ENCODE measurements at regions not wholly inside any gene's neighbourhood (a gene's known extent, or its start where the extent isn't known, plus 50 kb on each side); places are given as distances from the start of the nearest gene placed in this dataset.

DNA sequence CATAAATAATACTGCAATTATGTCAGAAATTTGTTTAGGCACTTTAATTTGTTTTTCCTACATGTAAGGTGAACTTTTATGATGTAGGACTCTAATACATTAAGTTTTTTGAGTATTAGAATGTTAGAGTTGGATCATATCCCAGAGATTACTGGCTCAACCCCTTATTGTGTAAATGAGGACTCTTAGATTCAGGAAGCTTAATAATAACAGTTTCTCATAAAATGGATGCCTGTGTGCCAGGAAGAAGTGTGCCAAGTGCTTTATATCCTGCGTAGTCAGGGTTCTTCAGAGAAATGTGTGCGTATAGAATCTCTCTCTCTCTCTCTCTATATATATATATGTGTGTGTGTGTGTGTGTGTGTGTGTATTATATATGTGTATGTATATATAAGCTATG lies 388.5 kb downstream of the CAAP1 start:
- TF ChIP-seq ISL1 (CRISPR knock-in tag; IDR thresholded peaks at IDR 0.05), result no peak
- TF ChIP-seq ZNF565 (CRISPR knock-in tag; conservative IDR thresholded peaks at IDR 0.05; ENCODE audit: low read depth), result no peak
- TF ChIP-seq ESRRG (CRISPR knock-in tag; IDR thresholded peaks at IDR 0.05), result no peak
- TF ChIP-seq ARNTL (CRISPR knock-in tag; IDR thresholded peaks at IDR 0.05; ENCODE audit: borderline replicate concordance, low read depth), result no peak
- TF ChIP-seq ZFP30 (CRISPR knock-in tag; IDR thresholded peaks at IDR 0.05), result no peak
- TF ChIP-seq RARB (CRISPR knock-in tag; IDR thresholded peaks at IDR 0.05), result no peak

Data from SK-N-SH treated with all-trans-retinoic acid at 6 μM for 48 hours (cell line).